ENCODE measurements at regions not wholly inside any gene's neighbourhood (a gene's known extent, or its start where the extent isn't known, plus 50 kb on each side); places are given as distances from the start of the nearest gene placed in this dataset.

- no peaks in the 10 kb centered on the region for H3K27me3 ChIP-seq
- H3K4me1 ChIP-seq = no peaks in the 10 kb centered on the region
- intact Hi-C loops (cut with DNase I; ENCODE audit: low total_unique reads) = no loop called here
- WGBS, 2 donors = 88 to 93% methylated on average over 3 of the region's 3 CpGs
- no peaks in the 10 kb centered on the region for H3K36me3 ChIP-seq (ENCODE audit: low read depth, missing control alignments)
- no peak for DNase-seq
- H3K4me3 ChIP-seq = no peak overlapping the region
- TF ChIP-seq POLR2A (IDR thresholded peaks at IDR 0.05) (no peak), CTCF (IDR thresholded peaks at IDR 0.05) (no peak)
- H3K27ac ChIP-seq = no peak overlapping the region
- no peaks in the 10 kb centered on the region for H3K9me3 ChIP-seq
These were observed 331.3 kb upstream of the SNX7 start for GRCh38 chr1:98330224-98330623.

- Histone ChIP-seq H3K4me3 (no peak overlapping the region), H3K9me3 (no peaks in the 10 kb centered on the region), H3K27ac (no peak overlapping the region), H3K36me3 (ENCODE audit: low read depth, missing control alignments) (no peaks in the 10 kb centered on the region), H3K4me1 (no peaks in the 10 kb centered on the region), H3K27me3 (no peaks in the 10 kb centered on the region)
- intact Hi-C loops (cut with DNase I; ENCODE audit: low total_unique reads) = no loop called here
- TF ChIP-seq POLR2A (IDR thresholded peaks at IDR 0.05) = no peak
- TF ChIP-seq CTCF (IDR thresholded peaks at IDR 0.05) = no peak
- DNase-seq = no peak
These were observed 332.7 kb upstream of the SNX7 start for GRCh38 chr1:98328855-98329254.

- no peaks in the 10 kb centered on the region for H3K9me3 ChIP-seq
- no peak for TF ChIP-seq CTCF (IDR thresholded peaks at IDR 0.05)
- intact Hi-C loops (cut with DNase I; ENCODE audit: low total_unique reads) = no loop called here
- no peak for DNase-seq
- H3K36me3 ChIP-seq (ENCODE audit: low read depth, missing control alignments) = no peaks in the 10 kb centered on the region
- H3K4me1 ChIP-seq = no peaks in the 10 kb centered on the region
- H3K4me3 ChIP-seq = no peak overlapping the region
- no peaks in the 10 kb centered on the region for H3K27me3 ChIP-seq
- H3K27ac ChIP-seq = no peak overlapping the region
- 41 to 46% methylated on average over 9 of the region's 9 CpGs for WGBS, 2 donors
These were observed 334.2 kb upstream of the SNX7 start for GRCh38 chr1:98327220-98327861.

GRCh38 chr1:98325646-98326440 lies 335.7 kb upstream of the SNX7 start:
- intact Hi-C loops (cut with DNase I; ENCODE audit: low total_unique reads) = no loop called here
- no peaks in the 10 kb centered on the region for H3K4me1 ChIP-seq
- no peaks in the 10 kb centered on the region for H3K9me3 ChIP-seq
- no peaks in the 10 kb centered on the region for H3K27me3 ChIP-seq
- no peak for DNase-seq
- no peak overlapping the region for H3K4me3 ChIP-seq
- 82 to 87% methylated on average over 7 of the region's 7 CpGs for WGBS, 2 donors
- TF ChIP-seq POLR2A (IDR thresholded peaks at IDR 0.05) = no peak
- TF ChIP-seq CTCF (IDR thresholded peaks at IDR 0.05) = no peak
- H3K27ac ChIP-seq = no peak overlapping the region
- no peaks in the 10 kb centered on the region for H3K36me3 ChIP-seq (ENCODE audit: low read depth, missing control alignments)
